ENCODE measurements at regions not wholly inside any gene's neighbourhood (a gene's known extent, or its start where the extent isn't known, plus 50 kb on each side); places are given as distances from the start of the nearest gene placed in this dataset.

DNA sequence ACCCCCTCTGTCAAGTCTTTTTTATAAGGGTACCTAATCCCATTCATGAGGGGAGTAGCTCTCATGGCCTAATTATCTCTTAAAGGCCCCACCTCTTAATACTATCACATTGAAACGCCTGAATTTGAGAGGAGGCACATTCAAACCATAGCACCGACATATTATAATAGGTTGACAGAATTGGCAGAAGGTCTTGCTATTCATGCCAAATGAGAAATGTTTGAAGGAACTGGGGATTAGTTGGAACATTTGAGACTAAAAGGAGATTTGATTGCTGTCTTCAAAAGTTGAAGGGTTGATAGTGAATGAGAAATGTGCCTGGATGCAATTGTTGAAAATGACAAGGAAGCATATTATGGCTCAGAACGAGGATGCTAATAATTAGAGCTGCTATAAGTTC, 331.1 kb downstream of the ATP23 start:
- H3K27ac Mint-ChIP-seq: no peak overlapping the region
- H3K27me3 Mint-ChIP-seq (ENCODE audit: low read depth): peaks cover 5% of the 10 kb centered on the region
- peaks cover 2% of the 10 kb centered on the region for H3K36me3 Mint-ChIP-seq
- TF ChIP-seq, protein P1, sequence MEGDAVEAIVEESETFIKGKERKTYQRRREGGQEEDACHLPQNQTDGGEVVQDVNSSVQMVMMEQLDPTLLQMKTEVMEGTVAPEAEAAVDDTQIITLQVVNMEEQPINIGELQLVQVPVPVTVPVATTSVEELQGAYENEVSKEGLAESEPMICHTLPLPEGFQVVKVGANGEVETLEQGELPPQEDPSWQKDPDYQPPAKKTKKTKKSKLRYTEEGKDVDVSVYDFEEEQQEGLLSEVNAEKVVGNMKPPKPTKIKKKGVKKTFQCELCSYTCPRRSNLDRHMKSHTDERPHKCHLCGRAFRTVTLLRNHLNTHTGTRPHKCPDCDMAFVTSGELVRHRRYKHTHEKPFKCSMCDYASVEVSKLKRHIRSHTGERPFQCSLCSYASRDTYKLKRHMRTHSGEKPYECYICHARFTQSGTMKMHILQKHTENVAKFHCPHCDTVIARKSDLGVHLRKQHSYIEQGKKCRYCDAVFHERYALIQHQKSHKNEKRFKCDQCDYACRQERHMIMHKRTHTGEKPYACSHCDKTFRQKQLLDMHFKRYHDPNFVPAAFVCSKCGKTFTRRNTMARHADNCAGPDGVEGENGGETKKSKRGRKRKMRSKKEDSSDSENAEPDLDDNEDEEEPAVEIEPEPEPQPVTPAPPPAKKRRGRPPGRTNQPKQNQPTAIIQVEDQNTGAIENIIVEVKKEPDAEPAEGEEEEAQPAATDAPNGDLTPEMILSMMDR (IDR thresholded peaks at IDR 0.05; ENCODE audit: unreplicated experiment): no peak
- peaks cover 23% of the 10 kb centered on the region for H3K9me3 Mint-ChIP-seq
- H3K4me3 Mint-ChIP-seq: no peak overlapping the region
- no peak for DNase-seq (ENCODE audit: low spot score in 2 of 2, unreplicated experiment in 2 of 2)
- H3K4me1 Mint-ChIP-seq: peaks cover 3% of the 10 kb centered on the region

DNA sequence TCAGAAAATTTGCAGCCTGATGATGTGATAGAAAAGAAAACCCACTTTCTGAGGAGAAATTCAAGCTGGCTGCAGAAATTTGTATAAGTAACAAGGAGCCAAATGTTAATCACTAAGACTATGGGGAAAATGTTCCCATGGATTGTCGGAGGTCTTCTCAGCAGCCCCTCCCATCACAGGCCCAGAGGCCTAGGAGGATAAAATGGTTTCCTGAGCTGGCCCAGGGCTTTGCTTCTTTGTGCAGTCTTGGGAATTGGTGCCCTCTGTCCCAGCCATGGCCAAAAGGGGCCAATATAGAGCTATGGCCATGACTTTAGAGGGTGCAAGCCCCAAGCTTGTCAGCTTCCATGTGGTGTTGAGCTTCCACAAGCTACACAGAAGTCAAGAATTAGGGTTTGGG, 335.9 kb downstream of the ATP23 start:
- Mint-ChIP-seq H3K4me3 (no peak overlapping the region), H3K27ac (no peak overlapping the region), H3K27me3 (ENCODE audit: low read depth) (no peaks in the 10 kb centered on the region), H3K9me3 (peaks cover 49% of the 10 kb centered on the region), H3K4me1 (no peaks in the 10 kb centered on the region), H3K36me3 (peaks cover 2% of the 10 kb centered on the region)
- TF ChIP-seq, protein P1 (IDR thresholded peaks at IDR 0.05; ENCODE audit: unreplicated experiment): no peak
- no peak for DNase-seq (ENCODE audit: low spot score in 2 of 2, unreplicated experiment in 2 of 2)

DNA sequence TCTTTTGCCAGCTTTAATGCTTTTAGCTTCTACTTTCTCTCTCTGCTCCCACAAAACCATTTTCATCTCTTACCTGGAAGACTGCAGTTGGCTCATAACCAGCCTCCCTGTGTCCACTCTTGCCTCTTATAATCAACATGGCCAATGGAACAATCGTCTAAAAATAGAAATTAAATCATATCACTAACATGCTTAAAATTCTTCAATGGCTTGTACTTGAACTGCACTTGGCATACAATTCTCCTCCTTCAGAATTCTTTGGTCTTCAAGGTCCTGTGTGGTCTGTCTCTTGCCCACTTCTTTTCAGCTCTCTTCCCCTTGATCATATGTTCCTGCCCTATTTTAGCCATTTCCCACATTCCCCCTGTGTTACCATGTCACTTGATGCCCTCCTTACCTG, 342.2 kb downstream of the ATP23 start:
- no peak for DNase-seq (ENCODE audit: low spot score in 2 of 2, unreplicated experiment in 2 of 2)
- Mint-ChIP-seq H3K27ac (no peak overlapping the region), H3K36me3 (no peaks in the 10 kb centered on the region), H3K4me3 (no peak overlapping the region), H3K9me3 (peaks cover 28% of the 10 kb centered on the region), H3K4me1 (no peaks in the 10 kb centered on the region), H3K27me3 (ENCODE audit: low read depth) (no peaks in the 10 kb centered on the region)
- TF ChIP-seq, protein P1 (IDR thresholded peaks at IDR 0.05; ENCODE audit: unreplicated experiment): no peak

DNA sequence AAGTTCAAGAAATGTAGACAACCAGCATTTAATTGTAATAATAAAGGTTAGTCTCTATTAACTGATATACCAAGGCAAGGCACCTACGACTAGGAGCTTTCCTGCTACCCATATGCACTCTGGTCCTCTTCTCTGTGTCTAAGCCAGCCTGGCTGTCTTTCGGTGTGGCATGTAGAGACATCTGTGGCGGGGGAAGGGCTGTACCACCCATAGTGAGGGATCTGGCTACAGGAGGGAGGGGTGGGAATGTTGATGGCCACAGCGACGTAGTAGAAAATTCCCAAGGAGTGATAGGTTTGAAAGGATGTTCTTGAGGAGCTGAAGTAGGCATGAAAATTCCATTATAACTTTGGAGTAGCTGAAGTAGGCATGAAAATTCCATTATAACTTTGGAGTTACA, 344.2 kb downstream of the ATP23 start:
- Mint-ChIP-seq H3K4me3 (no peak overlapping the region), H3K9me3 (peaks cover 21% of the 10 kb centered on the region), H3K27me3 (ENCODE audit: low read depth) (no peaks in the 10 kb centered on the region), H3K4me1 (no peaks in the 10 kb centered on the region), H3K36me3 (no peaks in the 10 kb centered on the region), H3K27ac (no peak overlapping the region)
- TF ChIP-seq, protein P1 (IDR thresholded peaks at IDR 0.05; ENCODE audit: unreplicated experiment): no peak
- DNase-seq (ENCODE audit: low spot score in 2 of 2, unreplicated experiment in 2 of 2): no peak

DNA sequence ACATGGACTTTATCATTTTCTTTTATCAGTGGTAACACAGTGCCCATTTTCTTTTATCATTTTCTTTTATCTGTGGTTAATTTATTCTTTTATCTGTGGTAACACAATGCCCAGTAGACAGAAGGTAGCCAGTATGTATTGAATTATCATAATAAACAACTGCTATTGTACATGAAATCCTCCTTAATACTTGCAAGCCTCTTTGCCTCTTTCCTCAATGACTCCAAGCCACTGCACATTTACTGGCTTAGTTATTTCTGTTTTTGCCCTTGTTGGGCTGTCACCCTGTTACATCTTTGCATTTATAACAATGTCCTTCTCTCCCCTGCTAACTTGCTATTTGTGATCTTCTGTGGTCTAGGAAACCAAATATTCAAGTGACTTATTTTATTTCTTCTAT, 345.0 kb downstream of the ATP23 start:
- no peaks in the 10 kb centered on the region for H3K36me3 Mint-ChIP-seq
- no peaks in the 10 kb centered on the region for H3K4me1 Mint-ChIP-seq
- DNase-seq (ENCODE audit: low spot score in 2 of 2, unreplicated experiment in 2 of 2): no peak
- H3K27me3 Mint-ChIP-seq (ENCODE audit: low read depth): no peaks in the 10 kb centered on the region
- H3K4me3 Mint-ChIP-seq: no peak overlapping the region
- H3K27ac Mint-ChIP-seq: no peak overlapping the region
- H3K9me3 Mint-ChIP-seq: peaks cover 13% of the 10 kb centered on the region
- TF ChIP-seq, protein P1 (IDR thresholded peaks at IDR 0.05; ENCODE audit: unreplicated experiment): no peak

DNA sequence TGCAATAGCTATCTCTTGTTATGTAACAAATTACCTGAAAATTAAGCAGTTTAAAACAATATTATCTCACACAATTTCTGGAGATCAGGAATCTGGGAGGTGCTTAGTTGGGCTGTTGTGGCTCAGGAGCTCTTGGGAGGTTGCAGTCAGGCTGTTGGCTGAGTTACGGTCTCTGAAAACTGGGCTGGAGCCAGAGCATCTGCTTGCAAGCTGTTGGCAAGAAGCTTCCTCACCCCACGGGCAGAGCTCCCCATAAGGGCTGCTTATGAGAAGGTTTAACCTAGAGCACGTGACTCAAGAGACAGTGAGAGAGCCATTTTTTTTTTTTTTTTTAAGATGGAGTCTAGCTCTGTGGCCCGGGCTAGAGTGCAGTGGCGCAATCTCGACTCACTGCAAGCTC, 346.8 kb downstream of the ATP23 start:
- Mint-ChIP-seq H3K27me3 (ENCODE audit: low read depth) (no peaks in the 10 kb centered on the region), H3K36me3 (no peaks in the 10 kb centered on the region), H3K4me1 (no peaks in the 10 kb centered on the region), H3K27ac (no peak overlapping the region), H3K4me3 (no peak overlapping the region), H3K9me3 (peaks cover 8% of the 10 kb centered on the region)
- TF ChIP-seq, protein P1 (IDR thresholded peaks at IDR 0.05; ENCODE audit: unreplicated experiment): no peak
- no peak for DNase-seq (ENCODE audit: low spot score in 2 of 2, unreplicated experiment in 2 of 2)
